ENCODE measurements at regions not wholly inside any gene's neighbourhood (a gene's known extent, or its start where the extent isn't known, plus 50 kb on each side); places are given as distances from the start of the nearest gene placed in this dataset.
"Not testable (repeated sequence)": the region's sequence is repeated elsewhere in the genome, so short reads cannot be mapped to it uniquely, and the experiment has no call there.

GRCh38 chr1:120952207-120952870, 62.8 kb downstream of the PPIAL4A start:
- H3K4me1 ChIP-seq (ENCODE audit: control insufficient read depth, insufficient read depth, low read length); H3K36me3 ChIP-seq (ENCODE audit: control insufficient read depth, insufficient read depth, low read length); H3K4me3 ChIP-seq (ENCODE audit: low read length); H3K27me3 ChIP-seq (ENCODE audit: control insufficient read depth, insufficient read depth, low read length); H3K9me3 ChIP-seq (replicated peaks; ENCODE audit: control insufficient read depth, low read depth, low read length); H3K27ac ChIP-seq (ENCODE audit: low read length); DNase-seq: not testable (repeated sequence)
- 20% methylated on average over 3 of the region's 38 CpGs for WGBS (ENCODE audit: insufficient coverage)

- H3K27me3 ChIP-seq (ENCODE audit: control insufficient read depth, insufficient read depth, low read length); H3K36me3 ChIP-seq (ENCODE audit: control insufficient read depth, insufficient read depth, low read length); DNase-seq; H3K9me3 ChIP-seq (replicated peaks; ENCODE audit: control insufficient read depth, low read depth, low read length); H3K4me3 ChIP-seq (ENCODE audit: low read length); H3K27ac ChIP-seq (ENCODE audit: low read length); H3K4me1 ChIP-seq (ENCODE audit: control insufficient read depth, insufficient read depth, low read length): not testable (repeated sequence)
- no CpG with 5 or more reads among the region's 19 CpGs for WGBS (ENCODE audit: insufficient coverage)
Measured at GRCh38 chr1:120952871-120953265, 63.3 kb downstream of the PPIAL4A start.

- Histone ChIP-seq H3K27me3 (ENCODE audit: control insufficient read depth, insufficient read depth, low read length) (peaks cover 6% of the 10 kb centered on the region), H3K4me3 (ENCODE audit: low read length) (no peak overlapping the region), H3K36me3 (ENCODE audit: control insufficient read depth, insufficient read depth, low read length) (no peaks in the 10 kb centered on the region), H3K4me1 (ENCODE audit: control insufficient read depth, insufficient read depth, low read length) (no peaks in the 10 kb centered on the region), H3K9me3 (replicated peaks; ENCODE audit: control insufficient read depth, low read depth, low read length) (no peaks in the 10 kb centered on the region), H3K27ac (ENCODE audit: low read length) (no peak overlapping the region)
- DNase-seq, result no peak
- WGBS (ENCODE audit: insufficient coverage), result 44% methylated on average over 20 of the region's 21 CpGs
Measured at GRCh38 chr1:120954736-120955135, 65.2 kb downstream of the PPIAL4A start.

GRCh38 chr1:120955961-120956360, 66.4 kb downstream of the PPIAL4A start:
- not testable (repeated sequence) for H3K4me1 ChIP-seq (ENCODE audit: control insufficient read depth, insufficient read depth, low read length); H3K36me3 ChIP-seq (ENCODE audit: control insufficient read depth, insufficient read depth, low read length); H3K9me3 ChIP-seq (replicated peaks; ENCODE audit: control insufficient read depth, low read depth, low read length); H3K27me3 ChIP-seq (ENCODE audit: control insufficient read depth, insufficient read depth, low read length); DNase-seq; H3K4me3 ChIP-seq (ENCODE audit: low read length); H3K27ac ChIP-seq (ENCODE audit: low read length)
- 45% methylated on average over 1 of the region's 2 CpGs for WGBS (ENCODE audit: insufficient coverage)

- WGBS (ENCODE audit: insufficient coverage), result no CpG with 5 or more reads among the region's 5 CpGs
- H3K4me3 ChIP-seq (ENCODE audit: low read length); H3K27me3 ChIP-seq (ENCODE audit: control insufficient read depth, insufficient read depth, low read length): not testable (repeated sequence)
Measured at GRCh38 chr1:120966018-120966417, 76.4 kb downstream of the PPIAL4A start.

GRCh38 chr1:120972863-120973262, 83.3 kb downstream of the PPIAL4A start:
- WGBS (ENCODE audit: insufficient coverage), result 33% methylated on average over 1 of the region's 2 CpGs
- not testable (repeated sequence) for H3K36me3 ChIP-seq (ENCODE audit: control insufficient read depth, insufficient read depth, low read length); H3K4me1 ChIP-seq (ENCODE audit: control insufficient read depth, insufficient read depth, low read length); H3K9me3 ChIP-seq (replicated peaks; ENCODE audit: control insufficient read depth, low read depth, low read length); DNase-seq; H3K27ac ChIP-seq (ENCODE audit: low read length); H3K27me3 ChIP-seq (ENCODE audit: control insufficient read depth, insufficient read depth, low read length); H3K4me3 ChIP-seq (ENCODE audit: low read length)

More at GRCh38 chr1:120966018-120966417, 76.4 kb downstream of the PPIAL4A start:
- not testable (repeated sequence) for H3K4me1 ChIP-seq (ENCODE audit: control insufficient read depth, insufficient read depth, low read length); H3K36me3 ChIP-seq (ENCODE audit: control insufficient read depth, insufficient read depth, low read length); DNase-seq; H3K9me3 ChIP-seq (replicated peaks; ENCODE audit: control insufficient read depth, low read depth, low read length); H3K27ac ChIP-seq (ENCODE audit: low read length)

GRCh38 chr1:120973836-120974235, 84.3 kb downstream of the PPIAL4A start:
- H3K27me3 ChIP-seq (ENCODE audit: control insufficient read depth, insufficient read depth, low read length); H3K4me3 ChIP-seq (ENCODE audit: low read length); H3K36me3 ChIP-seq (ENCODE audit: control insufficient read depth, insufficient read depth, low read length); DNase-seq; H3K27ac ChIP-seq (ENCODE audit: low read length); H3K9me3 ChIP-seq (replicated peaks; ENCODE audit: control insufficient read depth, low read depth, low read length); H3K4me1 ChIP-seq (ENCODE audit: control insufficient read depth, insufficient read depth, low read length): not testable (repeated sequence)
- no CpG with 5 or more reads among the region's 4 CpGs for WGBS (ENCODE audit: insufficient coverage)

GRCh38 chr1:120977279-120977678, 87.7 kb downstream of the PPIAL4A start:
- not testable (repeated sequence) for H3K9me3 ChIP-seq (replicated peaks; ENCODE audit: control insufficient read depth, low read depth, low read length); H3K27me3 ChIP-seq (ENCODE audit: control insufficient read depth, insufficient read depth, low read length); H3K4me1 ChIP-seq (ENCODE audit: control insufficient read depth, insufficient read depth, low read length); H3K36me3 ChIP-seq (ENCODE audit: control insufficient read depth, insufficient read depth, low read length); H3K27ac ChIP-seq (ENCODE audit: low read length); H3K4me3 ChIP-seq (ENCODE audit: low read length); DNase-seq
- no CpG with 5 or more reads among the region's 6 CpGs for WGBS (ENCODE audit: insufficient coverage)

- H3K4me3 ChIP-seq (ENCODE audit: low read length); H3K4me1 ChIP-seq (ENCODE audit: control insufficient read depth, insufficient read depth, low read length); H3K27me3 ChIP-seq (ENCODE audit: control insufficient read depth, insufficient read depth, low read length); H3K36me3 ChIP-seq (ENCODE audit: control insufficient read depth, insufficient read depth, low read length); DNase-seq; H3K27ac ChIP-seq (ENCODE audit: low read length); H3K9me3 ChIP-seq (replicated peaks; ENCODE audit: control insufficient read depth, low read depth, low read length): not testable (repeated sequence)
- WGBS (ENCODE audit: insufficient coverage), result no CpG with 5 or more reads among the region's 3 CpGs
Measured at GRCh38 chr1:120981489-120982094, 92.0 kb downstream of the PPIAL4A start.

- H3K9me3 ChIP-seq (replicated peaks; ENCODE audit: control insufficient read depth, low read depth, low read length); H3K36me3 ChIP-seq (ENCODE audit: control insufficient read depth, insufficient read depth, low read length); H3K27me3 ChIP-seq (ENCODE audit: control insufficient read depth, insufficient read depth, low read length); DNase-seq; H3K27ac ChIP-seq (ENCODE audit: low read length); H3K4me3 ChIP-seq (ENCODE audit: low read length); H3K4me1 ChIP-seq (ENCODE audit: control insufficient read depth, insufficient read depth, low read length): not testable (repeated sequence)
- WGBS (ENCODE audit: insufficient coverage), result no CpG with 5 or more reads among the region's 2 CpGs
Measured at GRCh38 chr1:120994614-120995013, 105.0 kb downstream of the PPIAL4A start.

- H3K4me3 ChIP-seq (ENCODE audit: low read length); H3K36me3 ChIP-seq (ENCODE audit: control insufficient read depth, insufficient read depth, low read length); H3K4me1 ChIP-seq (ENCODE audit: control insufficient read depth, insufficient read depth, low read length); H3K9me3 ChIP-seq (replicated peaks; ENCODE audit: control insufficient read depth, low read depth, low read length); H3K27me3 ChIP-seq (ENCODE audit: control insufficient read depth, insufficient read depth, low read length); H3K27ac ChIP-seq (ENCODE audit: low read length); DNase-seq: not testable (repeated sequence)
- WGBS (ENCODE audit: insufficient coverage), result no CpG with 5 or more reads among the region's 1 CpG
Measured at GRCh38 chr1:120995025-120995424, 105.5 kb downstream of the PPIAL4A start.
